IMR-90 (cell line): ENCODE measurements at regions not wholly inside any gene's neighbourhood (a gene's known extent, or its start where the extent isn't known, plus 50 kb on each side); places are given as distances from the start of the nearest gene placed in this dataset.

Source experiments
- ATAC-seq: fragments of 200-7000 bp; cut with Tn5 transposase; 2 replicates; pipeline ENCODE4 v1.9.1; 2020; ENCODE audit warnings: low read depth, mild to moderate bottlenecking, moderate library complexity
- BruUV-seq: library from RNA; stranded (reverse); fragments of 400-500 nt; replicated peaks from 2 replicates; lab custom pipeline; 2021; lab: Mats Ljungman, UMichigan
- CTCF ChIA-PET: fragments of 300-600 bp; formaldehyde crosslinking; extraction: SDS; loops from one replicate; lab custom pipeline; 2021; ENCODE audit warnings: antibody characterized with exemption; lab: Yijun Ruan, JAX
- POLR2A ChIA-PET: fragments of 300-600 bp; sonication (Branson Sonifier 250); formaldehyde crosslinking; loops from one replicate; lab custom pipeline; 2022; ENCODE audit warnings: antibody characterized with exemption; ENCODE audit not compliant: unreplicated experiment; lab: Charles Lee
- DNase-seq: peaks from one replicate; pipeline ENCODE4 v3.0.0; 2013
- H2AFZ ChIP-seq: replicated peaks from 2 replicates; pipeline ENCODE3; 2013; ENCODE audit warnings: low read length, mild to moderate bottlenecking; ENCODE audit not compliant: poor library complexity
- H2AK5ac ChIP-seq: 2 replicates; pipeline ENCODE4 v1.6.1; 2013; ENCODE audit warnings: low read depth, low read length, inconsistent platforms
- H2AK9ac ChIP-seq: replicated peaks from 2 replicates; pipeline ENCODE3; 2013; ENCODE audit warnings: mild to moderate bottlenecking, low read depth, low read length, moderate library complexity; ENCODE audit not compliant: poor library complexity
- H2BK120ac ChIP-seq: 2 replicates; pipeline ENCODE4 v1.6.1; 2013; ENCODE audit warnings: low read depth, low read length, inconsistent platforms
- H2BK15ac ChIP-seq: 3 replicates; pipeline ENCODE4 v1.6.1; 2013; ENCODE audit warnings: low read depth, low read length, inconsistent platforms
- H2BK20ac ChIP-seq: 2 replicates; pipeline ENCODE4 v1.6.1; 2013; ENCODE audit warnings: low read depth, mild to moderate bottlenecking, inconsistent platforms, low read length, moderate library complexity
- H2BK5ac ChIP-seq: 2 replicates; pipeline ENCODE4 v1.6.1; 2013; ENCODE audit warnings: mild to moderate bottlenecking, low read depth, low read length, inconsistent platforms; ENCODE audit not compliant: poor library complexity, severe bottlenecking
- H3K14ac ChIP-seq: replicated peaks from 2 replicates; pipeline ENCODE4 v1.6.1; 2013; ENCODE audit warnings: low read depth, low read length, inconsistent platforms
- H3K18ac ChIP-seq: 2 replicates; pipeline ENCODE4 v1.6.1; 2013; ENCODE audit warnings: low read depth, low read length, control low read depth
- H3K23ac ChIP-seq: 2 replicates; pipeline ENCODE4 v1.6.1; 2013; ENCODE audit warnings: low read depth, low read length, inconsistent platforms
- H3K27ac ChIP-seq: 2 replicates; pipeline ENCODE4 v1.5.1; 2013; ENCODE audit warnings: mild to moderate bottlenecking, control low read depth, low read length; ENCODE audit not compliant: insufficient read depth
- H3K27me3 ChIP-seq: 2 replicates; pipeline ENCODE4 v1.6.1; 2013; ENCODE audit warnings: low read length; ENCODE audit not compliant: control insufficient read depth, insufficient read depth
- H3K36me3 ChIP-seq: 2 replicates; pipeline ENCODE4 v1.6.1; 2013; ENCODE audit warnings: low read length, mixed read lengths; ENCODE audit not compliant: control insufficient read depth, insufficient read depth
- H3K4ac ChIP-seq: 2 replicates; pipeline ENCODE4 v1.6.1; 2013; ENCODE audit warnings: low read depth, low read length, inconsistent platforms
- H3K4me1 ChIP-seq: 2 replicates; pipeline ENCODE4 v1.6.1; 2013; ENCODE audit warnings: low read length, mixed read lengths; ENCODE audit not compliant: control insufficient read depth, insufficient read depth
- H3K4me2 ChIP-seq: 2 replicates; pipeline ENCODE4 v1.6.1; 2013; ENCODE audit warnings: low read depth, mild to moderate bottlenecking, control low read depth, low read length, moderate library complexity
- H3K4me3 ChIP-seq: 2 replicates; pipeline ENCODE4 v1.5.1; 2013; ENCODE audit warnings: low read depth, mild to moderate bottlenecking, control low read depth, low read length, moderate library complexity; ENCODE audit not compliant: insufficient read depth
- H3K56ac ChIP-seq: 2 replicates; pipeline ENCODE4 v1.6.1; 2013; ENCODE audit warnings: low read length, inconsistent platforms; ENCODE audit not compliant: insufficient read depth; ENCODE audit errors: extremely low read depth
- H3K79me1 ChIP-seq, 2 experiments: 2 replicates each; pipeline ENCODE4 v1.6.1; 2013; ENCODE audit warnings: low read length in 2 of 2, inconsistent platforms in 1 of 2, low read depth in 1 of 2
- H3K9ac ChIP-seq: 2 replicates; pipeline ENCODE4 v1.6.1; 2013; ENCODE audit warnings: low read depth, low read length, control low read depth
- H3K9me1 ChIP-seq: 2 replicates; pipeline ENCODE4 v1.6.1; 2013; ENCODE audit warnings: low read length, inconsistent platforms; ENCODE audit not compliant: insufficient read depth
- H3K9me3 ChIP-seq: 2 replicates; pipeline ENCODE4 v1.6.1; 2013; ENCODE audit warnings: low read length; ENCODE audit not compliant: control insufficient read depth, insufficient read depth
- H4K20me1 ChIP-seq: 2 replicates; pipeline ENCODE4 v1.6.1; 2013; ENCODE audit warnings: low read length, inconsistent platforms; ENCODE audit not compliant: insufficient read depth
- H4K5ac ChIP-seq: 2 replicates; pipeline ENCODE4 v1.6.1; 2013; ENCODE audit warnings: mild to moderate bottlenecking, low read depth, low read length, control low read depth
- H4K8ac ChIP-seq, 2 experiments: 2 replicates each; pipeline ENCODE4 v1.6.1; 2013; ENCODE audit warnings: low read depth in 2 of 2, low read length in 2 of 2, control low read depth in 1 of 2, inconsistent platforms in 1 of 2
- H4K91ac ChIP-seq: 2 replicates; pipeline ENCODE4 v1.6.1; 2013; ENCODE audit warnings: low read depth, low read length, inconsistent platforms; ENCODE audit not compliant: insufficient read depth
- BHLHE40 ChIP-seq: fragments of 150-350 bp; IDR thresholded peaks from 2 replicates; pipeline ENCODE4 v1.6.1; 2016; ENCODE audit warnings: mild to moderate bottlenecking, low read depth, low read length
- CEBPB ChIP-seq: IDR thresholded peaks from 2 replicates; pipeline ENCODE4 v1.6.1; 2012; ENCODE audit warnings: low read depth, low read length, improper control_type of control experiment
- CHD1 ChIP-seq: IDR thresholded peaks from 2 replicates; pipeline ENCODE4 v1.6.1; 2012; ENCODE audit warnings: low read depth, low read length, improper control_type of control experiment
- FOS ChIP-seq: fragments of 150-350 bp; IDR thresholded peaks from 2 replicates; pipeline ENCODE4 v1.6.1; 2016; ENCODE audit warnings: low read depth, low read length
- MAFK ChIP-seq: IDR thresholded peaks from 2 replicates; pipeline ENCODE4 v1.6.1; 2012; ENCODE audit warnings: low read depth, low read length, improper control_type of control experiment
- MAZ ChIP-seq: IDR thresholded peaks from 2 replicates; pipeline ENCODE4 v1.6.1; 2012; ENCODE audit warnings: low read depth, mild to moderate bottlenecking, low read length, improper control_type of control experiment, moderate library complexity, borderline replicate concordance
- MXI1 ChIP-seq: IDR thresholded peaks from 2 replicates; pipeline ENCODE4 v1.6.1; 2012; ENCODE audit warnings: low read depth, mild to moderate bottlenecking, low read length, moderate library complexity, borderline replicate concordance
- NFE2L2 ChIP-seq: fragments of 150-350 bp; IDR thresholded peaks from 2 replicates; pipeline ENCODE4 v1.6.1; 2016; ENCODE audit warnings: low read depth, mild to moderate bottlenecking, low read length
- POLR2A ChIP-seq: IDR thresholded peaks from 2 replicates; pipeline ENCODE4 v1.6.1; 2012; ENCODE audit warnings: mild to moderate bottlenecking, low read depth, low read length
- RAD21 ChIP-seq: IDR thresholded peaks from 2 replicates; pipeline ENCODE4 v1.6.1; 2012; ENCODE audit warnings: low read length, improper control_type of control experiment
- RCOR1 ChIP-seq: IDR thresholded peaks from 2 replicates; pipeline ENCODE4 v1.6.1; 2012; ENCODE audit warnings: mild to moderate bottlenecking, low read length, improper control_type of control experiment; ENCODE audit not compliant: insufficient replicate concordance
- SMC3 ChIP-seq: fragments of 150-350 bp; IDR thresholded peaks from 2 replicates; pipeline ENCODE4 v1.6.1; 2016; ENCODE audit warnings: low read depth, mild to moderate bottlenecking, antibody characterized with exemption, low read length, moderate library complexity
- WGBS, 2 experiments: methylation state at CpG; one replicate each; pipeline versions ENCODE4 v1.1.5 to v1.1.7; 2013; ENCODE audit warnings: missing lambda C conversion rate in 2 of 2; ENCODE audit not compliant: insufficient read length in 1 of 2; ENCODE audit errors: extremely low coverage in 2 of 2; 5-methylcytosine and 5-hydroxymethylcytosine counted together
- dilution Hi-C: fragments of 300-500 bp; cut with HindIII; formaldehyde crosslinking; loops from one replicate; pipeline ENCODE4 v1.14.3; 2018; ENCODE audit warnings: low sequenced_read_pairs; ENCODE audit not compliant: unreplicated experiment
- in situ Hi-C: fragments of 300-500 bp; cut with MboI; formaldehyde crosslinking; loops from 3 replicates; pipeline ENCODE4 v1.14.3; 2019; ENCODE audit warnings: low sequenced_read_pairs, inconsistent platforms, mixed read lengths
- intact Hi-C: fragments of 100-400 bp; cut with micrococcal nuclease; formaldehyde crosslinking; loops from 2 replicates; pipeline ENCODE4 v1.10.0; 2022
- TF ChIP-seq, protein P1 (sequence below): fragments of 150-350 bp; IDR thresholded peaks from 2 replicates; pipeline ENCODE4 v1.6.1; 2017; ENCODE audit warnings: mild to moderate bottlenecking, antibody characterized with exemption, low read length, low read depth
- TF ChIP-seq, protein P2 (sequence below): conservative IDR thresholded peaks from 2 replicates; pipeline ENCODE4 v1.5.1; 2012; ENCODE audit warnings: mild to moderate bottlenecking, low read depth, low read length, improper control_type of control experiment
- TF ChIP-seq, protein P3 (sequence below): fragments of 150-350 bp; IDR thresholded peaks from 2 replicates; pipeline ENCODE4 v1.6.1; 2016; ENCODE audit warnings: low read depth, mild to moderate bottlenecking, low read length, moderate library complexity, borderline replicate concordance

DNA sequence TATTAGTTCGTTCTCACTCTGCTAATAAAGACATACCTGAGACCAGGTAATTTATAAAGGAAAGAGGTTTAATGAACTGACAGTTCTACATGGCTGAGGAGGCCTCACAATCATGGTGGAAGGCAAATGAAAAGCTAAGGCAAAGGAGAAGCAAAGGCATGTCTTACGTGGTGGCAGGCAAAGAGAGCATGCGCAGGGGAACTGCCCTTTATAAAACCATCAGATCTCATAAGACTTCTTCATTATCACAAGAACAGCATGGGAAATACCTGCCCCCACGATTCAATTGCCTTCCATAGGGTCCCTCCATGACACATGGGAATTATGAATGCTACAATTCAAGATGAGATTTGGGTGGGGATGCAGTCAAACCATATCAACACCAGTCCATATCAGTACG, 133.5 kb downstream of the ZNF621 start:
- Histone ChIP-seq H4K20me1 (no peaks in the 10 kb centered on the region), H3K9me1 (no peaks in the 10 kb centered on the region), H2AFZ (no peak overlapping the region), H3K18ac (no peak overlapping the region), H2AK5ac (no peak overlapping the region), H3K14ac (no peak overlapping the region), H3K36me3 (no peaks in the 10 kb centered on the region), H3K4me3 (no peak overlapping the region), H3K9me3 (peaks cover 3% of the 10 kb centered on the region; the same call in 1 of the 2 replicates), H3K23ac (no peak overlapping the region), H3K4me1 (no peaks in the 10 kb centered on the region), H3K27me3 (no peaks in the 10 kb centered on the region), H4K91ac (no peak overlapping the region), H2BK120ac (no peak overlapping the region), H2BK5ac (no peak overlapping the region), H2BK20ac (no peak overlapping the region), H3K79me1 (no peaks in the 10 kb centered on the region), H3K4ac (no peak overlapping the region), H2AK9ac (no peak overlapping the region), H3K56ac (no peak overlapping the region), H3K27ac (no peak overlapping the region), H4K8ac (no peak overlapping the region), H4K5ac (no peak overlapping the region), H3K4me2 (no peak overlapping the region), H3K9ac (no peak overlapping the region), H2BK15ac (no peak overlapping the region)
- POLR2A ChIA-PET: no interaction called here
- WGBS, 2 experiments: no CpG with 5 or more reads among the region's 5 CpGs
- CTCF ChIA-PET: no interaction called here
- intact Hi-C loops (no loop called here), dilution Hi-C loops (no loop called here), in situ Hi-C loops (no loop called here)
- DNase-seq (no peak), ATAC-seq (no peak)
- TF ChIP-seq MAZ: no peak
- TF ChIP-seq BHLHE40: no peak
- no peak for TF ChIP-seq FOS
- no peak for TF ChIP-seq RCOR1
- no peak for TF ChIP-seq CEBPB
- TF ChIP-seq, protein P1, sequence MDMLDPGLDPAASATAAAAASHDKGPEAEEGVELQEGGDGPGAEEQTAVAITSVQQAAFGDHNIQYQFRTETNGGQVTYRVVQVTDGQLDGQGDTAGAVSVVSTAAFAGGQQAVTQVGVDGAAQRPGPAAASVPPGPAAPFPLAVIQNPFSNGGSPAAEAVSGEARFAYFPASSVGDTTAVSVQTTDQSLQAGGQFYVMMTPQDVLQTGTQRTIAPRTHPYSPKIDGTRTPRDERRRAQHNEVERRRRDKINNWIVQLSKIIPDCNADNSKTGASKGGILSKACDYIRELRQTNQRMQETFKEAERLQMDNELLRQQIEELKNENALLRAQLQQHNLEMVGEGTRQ: no peak
- no peak for TF ChIP-seq MAFK
- no peak for TF ChIP-seq SMC3
- no peak for TF ChIP-seq CHD1
- TF ChIP-seq, protein P2, sequence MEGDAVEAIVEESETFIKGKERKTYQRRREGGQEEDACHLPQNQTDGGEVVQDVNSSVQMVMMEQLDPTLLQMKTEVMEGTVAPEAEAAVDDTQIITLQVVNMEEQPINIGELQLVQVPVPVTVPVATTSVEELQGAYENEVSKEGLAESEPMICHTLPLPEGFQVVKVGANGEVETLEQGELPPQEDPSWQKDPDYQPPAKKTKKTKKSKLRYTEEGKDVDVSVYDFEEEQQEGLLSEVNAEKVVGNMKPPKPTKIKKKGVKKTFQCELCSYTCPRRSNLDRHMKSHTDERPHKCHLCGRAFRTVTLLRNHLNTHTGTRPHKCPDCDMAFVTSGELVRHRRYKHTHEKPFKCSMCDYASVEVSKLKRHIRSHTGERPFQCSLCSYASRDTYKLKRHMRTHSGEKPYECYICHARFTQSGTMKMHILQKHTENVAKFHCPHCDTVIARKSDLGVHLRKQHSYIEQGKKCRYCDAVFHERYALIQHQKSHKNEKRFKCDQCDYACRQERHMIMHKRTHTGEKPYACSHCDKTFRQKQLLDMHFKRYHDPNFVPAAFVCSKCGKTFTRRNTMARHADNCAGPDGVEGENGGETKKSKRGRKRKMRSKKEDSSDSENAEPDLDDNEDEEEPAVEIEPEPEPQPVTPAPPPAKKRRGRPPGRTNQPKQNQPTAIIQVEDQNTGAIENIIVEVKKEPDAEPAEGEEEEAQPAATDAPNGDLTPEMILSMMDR: no peak
- TF ChIP-seq, protein P3, sequence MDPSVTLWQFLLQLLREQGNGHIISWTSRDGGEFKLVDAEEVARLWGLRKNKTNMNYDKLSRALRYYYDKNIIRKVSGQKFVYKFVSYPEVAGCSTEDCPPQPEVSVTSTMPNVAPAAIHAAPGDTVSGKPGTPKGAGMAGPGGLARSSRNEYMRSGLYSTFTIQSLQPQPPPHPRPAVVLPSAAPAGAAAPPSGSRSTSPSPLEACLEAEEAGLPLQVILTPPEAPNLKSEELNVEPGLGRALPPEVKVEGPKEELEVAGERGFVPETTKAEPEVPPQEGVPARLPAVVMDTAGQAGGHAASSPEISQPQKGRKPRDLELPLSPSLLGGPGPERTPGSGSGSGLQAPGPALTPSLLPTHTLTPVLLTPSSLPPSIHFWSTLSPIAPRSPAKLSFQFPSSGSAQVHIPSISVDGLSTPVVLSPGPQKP: no peak
- TF ChIP-seq POLR2A: no peak
- no peak for TF ChIP-seq NFE2L2
- no peak for TF ChIP-seq MXI1
- no peak for TF ChIP-seq RAD21
- no TSS peak for BruUV-seq
